ENCODE measurements at regions not wholly inside any gene's neighbourhood (a gene's known extent, or its start where the extent isn't known, plus 50 kb on each side); places are given as distances from the start of the nearest gene placed in this dataset.

- TF ChIP-seq, protein P1, sequence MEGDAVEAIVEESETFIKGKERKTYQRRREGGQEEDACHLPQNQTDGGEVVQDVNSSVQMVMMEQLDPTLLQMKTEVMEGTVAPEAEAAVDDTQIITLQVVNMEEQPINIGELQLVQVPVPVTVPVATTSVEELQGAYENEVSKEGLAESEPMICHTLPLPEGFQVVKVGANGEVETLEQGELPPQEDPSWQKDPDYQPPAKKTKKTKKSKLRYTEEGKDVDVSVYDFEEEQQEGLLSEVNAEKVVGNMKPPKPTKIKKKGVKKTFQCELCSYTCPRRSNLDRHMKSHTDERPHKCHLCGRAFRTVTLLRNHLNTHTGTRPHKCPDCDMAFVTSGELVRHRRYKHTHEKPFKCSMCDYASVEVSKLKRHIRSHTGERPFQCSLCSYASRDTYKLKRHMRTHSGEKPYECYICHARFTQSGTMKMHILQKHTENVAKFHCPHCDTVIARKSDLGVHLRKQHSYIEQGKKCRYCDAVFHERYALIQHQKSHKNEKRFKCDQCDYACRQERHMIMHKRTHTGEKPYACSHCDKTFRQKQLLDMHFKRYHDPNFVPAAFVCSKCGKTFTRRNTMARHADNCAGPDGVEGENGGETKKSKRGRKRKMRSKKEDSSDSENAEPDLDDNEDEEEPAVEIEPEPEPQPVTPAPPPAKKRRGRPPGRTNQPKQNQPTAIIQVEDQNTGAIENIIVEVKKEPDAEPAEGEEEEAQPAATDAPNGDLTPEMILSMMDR (conservative IDR thresholded peaks at IDR 0.05; ENCODE audit: low read depth, low read length): no peak
- TF ChIP-seq EZH2phosphoT487 (IDR thresholded peaks at IDR 0.05; ENCODE audit: borderline replicate concordance, low read length): no peak
These were observed 366.3 kb downstream of the PLPP3 start for GRCh38 chr1:56213068-56213467.
